Esophagus muscularis mucosa (tissue), 4 donors: ENCODE measurements at regions not wholly inside any gene's neighbourhood (a gene's known extent, or its start where the extent isn't known, plus 50 kb on each side); places are given as distances from the start of the nearest gene placed in this dataset.

Experiments used
- DNase-seq: peaks from one replicate; pipeline ENCODE4 v3.0.0-alpha.2; 2017; ENCODE audit errors: extremely low spot score
- H3K27ac ChIP-seq, 4 donors: fragments of 200-600 bp; sonication (generic); replicated peaks in 1 of 4; 1 replicate in 3 of 4; 2 replicates in 1 of 4; pipeline ENCODE4 v1.5.1; 2016 to 2019; ENCODE audit warnings: mild to moderate bottlenecking in 1 of 4
- H3K27me3 ChIP-seq, 4 donors: fragments of 200-600 bp; sonication (generic); one replicate each; pipeline versions ENCODE4 v1.5.1 to v1.6.0; 2016 to 2019
- H3K36me3 ChIP-seq, 4 donors: fragments of 200-600 bp; sonication (generic); one replicate each; pipeline ENCODE4 v1.5.1; 2016 to 2019
- H3K4me1 ChIP-seq, 4 donors: fragments of 200-600 bp; sonication (generic); one replicate each; pipeline ENCODE4 v1.5.1; 2016 to 2019
- H3K4me3 ChIP-seq, 4 donors: fragments of 200-600 bp; sonication (generic); 1 replicate in 2 of 4; 2 replicates in 2 of 4; pipeline ENCODE4 v1.5.1; 2016 to 2019; ENCODE audit warnings: mild to moderate bottlenecking in 4 of 4, moderate library complexity in 1 of 4
- H3K9me3 ChIP-seq, 4 donors: fragments of 200-600 bp; sonication (generic); 1 replicate in 3 of 4; 2 replicates in 1 of 4; pipeline ENCODE4 v1.5.1; 2016 to 2019
- CTCF ChIP-seq, 3 experiments: fragments of 200-600 bp in 2 of 3; fragments of 450-650 bp in 1 of 3; sonication (generic) in 2 of 3; IDR thresholded peaks; one replicate each; pipeline ENCODE4 v1.5.1; 2017 to 2019; ENCODE audit warnings: antibody characterized with exemption in 3 of 3, mild to moderate bottlenecking in 2 of 3, moderate library complexity in 1 of 3
- EP300 ChIP-seq: sonication (generic); formaldehyde crosslinking; IDR thresholded peaks from one replicate; pipeline ENCODE4 v1.6.1; 2017; ENCODE audit warnings: antibody characterized with exemption
- POLR2A ChIP-seq: fragments of 450-650 bp; IDR thresholded peaks from one replicate; pipeline ENCODE4 v1.6.1; 2017; ENCODE audit warnings: antibody characterized with exemption, moderate library complexity, mild to moderate bottlenecking, low read depth
- POLR2AphosphoS5 ChIP-seq, 2 donors: sonication (generic); formaldehyde crosslinking; IDR thresholded peaks; one replicate each; pipeline ENCODE4 v1.6.1; 2017; ENCODE audit warnings: antibody characterized with exemption in 2 of 2
- WGBS: methylation state at CpG from one replicate; pipeline ENCODE4 v1.1.5; 2018; 5-methylcytosine and 5-hydroxymethylcytosine counted together
- intact Hi-C: fragments of 100-400 bp; cut with DNase I; formaldehyde crosslinking; loops from one replicate; pipeline ENCODE4 v1.15.1; 2023

- no peak overlapping the region for H3K4me3 ChIP-seq
- H3K36me3 ChIP-seq: no peaks in the 10 kb centered on the region
- TF ChIP-seq POLR2AphosphoS5 (IDR thresholded peaks at IDR 0.05) (no peak), EP300 (no peak), POLR2A (no peak), CTCF (IDR thresholded peaks at IDR 0.05) (no peak)
- 83% methylated on average over 6 of the region's 9 CpGs for WGBS
- intact Hi-C loops: no loop called here
- no peak for DNase-seq
- H3K27me3 ChIP-seq: no peaks in the 10 kb centered on the region
- no peaks in the 10 kb centered on the region for H3K9me3 ChIP-seq
- H3K27ac ChIP-seq: no peak overlapping the region
- H3K4me1 ChIP-seq: no peaks in the 10 kb centered on the region
Measured at GRCh38 chr7:156307193-156307592, 333.4 kb upstream of the RNF32 start.

GRCh38 chr7:156305351-156305750, 335.2 kb upstream of the RNF32 start:
- intact Hi-C loops: no loop called here
- TF ChIP-seq CTCF (IDR thresholded peaks at IDR 0.05) (no peak), EP300 (no peak), POLR2A (no peak), POLR2AphosphoS5 (IDR thresholded peaks at IDR 0.05) (no peak)
- 72% methylated on average over 10 of the region's 10 CpGs for WGBS
- Histone ChIP-seq H3K9me3 (no peaks in the 10 kb centered on the region), H3K4me1 (no peaks in the 10 kb centered on the region), H3K27ac (no peak overlapping the region), H3K27me3 (no peaks in the 10 kb centered on the region), H3K36me3 (no peaks in the 10 kb centered on the region), H3K4me3 (no peak overlapping the region)
- DNase-seq: no peak

GRCh38 chr7:156282816-156283215, 357.8 kb upstream of the RNF32 start:
- H3K9me3 ChIP-seq: peaks cover 0 to 9% (median 3%) of the 10 kb centered on the region in 4 donors
- peaks cover 0 to 4% (median 0%) of the 10 kb centered on the region in 4 donors for H3K27me3 ChIP-seq
- H3K4me3 ChIP-seq: no peak overlapping the region
- intact Hi-C loops: no loop called here
- H3K36me3 ChIP-seq: no peaks in the 10 kb centered on the region
- no peak for TF ChIP-seq CTCF (IDR thresholded peaks at IDR 0.05)
- no peak for TF ChIP-seq POLR2AphosphoS5 (IDR thresholded peaks at IDR 0.05)
- no peak for TF ChIP-seq POLR2A
- TF ChIP-seq EP300: no peak
- DNase-seq: no peak
- H3K27ac ChIP-seq: no peak overlapping the region
- WGBS: 59% methylated on average over 2 of the region's 2 CpGs
- H3K4me1 ChIP-seq: no peaks in the 10 kb centered on the region

- TF ChIP-seq CTCF (IDR thresholded peaks at IDR 0.05) (no peak), EP300 (no peak), POLR2A (no peak), POLR2AphosphoS5 (IDR thresholded peaks at IDR 0.05) (no peak)
- H3K27me3 ChIP-seq: peaks cover 0 to 4% (median 0%) of the 10 kb centered on the region in 4 donors
- H3K9me3 ChIP-seq: peaks cover 0 to 9% (median 0%) of the 10 kb centered on the region in 4 donors
- WGBS: 80% methylated on average over 4 of the region's 4 CpGs
- no peak for DNase-seq
- no peak overlapping the region for H3K4me3 ChIP-seq
- H3K4me1 ChIP-seq: no peaks in the 10 kb centered on the region
- H3K36me3 ChIP-seq: no peaks in the 10 kb centered on the region
- intact Hi-C loops: no loop called here
- H3K27ac ChIP-seq: no peak overlapping the region
Measured at GRCh38 chr7:156279635-156280034, 360.9 kb upstream of the RNF32 start.

GRCh38 chr7:156275292-156275691, 365.3 kb upstream of the RNF32 start:
- WGBS: 78% methylated on average over 4 of the region's 4 CpGs
- H3K36me3 ChIP-seq: no peaks in the 10 kb centered on the region
- DNase-seq: no peak
- H3K4me3 ChIP-seq: no peak overlapping the region
- no peak overlapping the region for H3K27ac ChIP-seq
- no peak for TF ChIP-seq POLR2A
- no peak for TF ChIP-seq CTCF (IDR thresholded peaks at IDR 0.05)
- TF ChIP-seq EP300: no peak
- no peak for TF ChIP-seq POLR2AphosphoS5 (IDR thresholded peaks at IDR 0.05)
- peaks cover 0 to 11% (median 0%) of the 10 kb centered on the region in 4 donors for H3K27me3 ChIP-seq
- no peaks in the 10 kb centered on the region for H3K4me1 ChIP-seq
- intact Hi-C loops: no loop called here
- no peaks in the 10 kb centered on the region for H3K9me3 ChIP-seq
